Endothelial cell (in vitro differentiated cells): ENCODE measurements at regions not wholly inside any gene's neighbourhood (a gene's known extent, or its start where the extent isn't known, plus 50 kb on each side); places are given as distances from the start of the nearest gene placed in this dataset.

Source experiments
- DNase-seq: peaks from one replicate; pipeline ENCODE4 v3.0.0; 2021; ENCODE audit warnings: low spot score
- H3K27ac Mint-ChIP-seq: one replicate; pipeline ENCODE4 v1.8.0; 2021; ENCODE audit warnings: mixed read lengths, inconsistent platforms; ENCODE audit not compliant: unreplicated experiment
- H3K27me3 Mint-ChIP-seq: one replicate; pipeline ENCODE4 v1.8.0; 2021; ENCODE audit warnings: mild to moderate bottlenecking, moderate library complexity, mixed read lengths, inconsistent platforms; ENCODE audit not compliant: unreplicated experiment
- H3K36me3 Mint-ChIP-seq: one replicate; pipeline ENCODE4 v1.8.0; 2021; ENCODE audit warnings: mild to moderate bottlenecking, low read depth, mixed read lengths, inconsistent platforms; ENCODE audit not compliant: unreplicated experiment
- H3K4me1 Mint-ChIP-seq: one replicate; pipeline ENCODE4 v1.8.0; 2021; ENCODE audit warnings: mild to moderate bottlenecking, mixed read lengths, inconsistent platforms; ENCODE audit not compliant: unreplicated experiment
- H3K4me3 Mint-ChIP-seq: one replicate; pipeline ENCODE4 v1.8.0; 2021; ENCODE audit warnings: mild to moderate bottlenecking, mixed read lengths, inconsistent platforms; ENCODE audit not compliant: unreplicated experiment
- H3K9me3 Mint-ChIP-seq: one replicate; pipeline ENCODE4 v1.8.0; 2021; ENCODE audit warnings: mixed read lengths, inconsistent platforms; ENCODE audit not compliant: unreplicated experiment
- TF ChIP-seq, protein P1 (sequence below): fragments of 200-600 bp; sonication (generic); IDR thresholded peaks from one replicate; pipeline ENCODE4 v1.5.0; 2021; ENCODE audit warnings: antibody characterized with exemption; ENCODE audit not compliant: unreplicated experiment

GRCh38 chrX:109841869-109842579, 109.0 kb upstream of the ACSL4 start:
- no peaks in the 10 kb centered on the region for H3K36me3 Mint-ChIP-seq
- H3K4me3 Mint-ChIP-seq = no peak overlapping the region
- no peaks in the 10 kb centered on the region for H3K9me3 Mint-ChIP-seq
- H3K4me1 Mint-ChIP-seq = peaks cover 2% of the 10 kb centered on the region
- H3K27ac Mint-ChIP-seq = no peak overlapping the region
- H3K27me3 Mint-ChIP-seq = no peaks in the 10 kb centered on the region
- DNase-seq = no peak
- TF ChIP-seq, protein P1, sequence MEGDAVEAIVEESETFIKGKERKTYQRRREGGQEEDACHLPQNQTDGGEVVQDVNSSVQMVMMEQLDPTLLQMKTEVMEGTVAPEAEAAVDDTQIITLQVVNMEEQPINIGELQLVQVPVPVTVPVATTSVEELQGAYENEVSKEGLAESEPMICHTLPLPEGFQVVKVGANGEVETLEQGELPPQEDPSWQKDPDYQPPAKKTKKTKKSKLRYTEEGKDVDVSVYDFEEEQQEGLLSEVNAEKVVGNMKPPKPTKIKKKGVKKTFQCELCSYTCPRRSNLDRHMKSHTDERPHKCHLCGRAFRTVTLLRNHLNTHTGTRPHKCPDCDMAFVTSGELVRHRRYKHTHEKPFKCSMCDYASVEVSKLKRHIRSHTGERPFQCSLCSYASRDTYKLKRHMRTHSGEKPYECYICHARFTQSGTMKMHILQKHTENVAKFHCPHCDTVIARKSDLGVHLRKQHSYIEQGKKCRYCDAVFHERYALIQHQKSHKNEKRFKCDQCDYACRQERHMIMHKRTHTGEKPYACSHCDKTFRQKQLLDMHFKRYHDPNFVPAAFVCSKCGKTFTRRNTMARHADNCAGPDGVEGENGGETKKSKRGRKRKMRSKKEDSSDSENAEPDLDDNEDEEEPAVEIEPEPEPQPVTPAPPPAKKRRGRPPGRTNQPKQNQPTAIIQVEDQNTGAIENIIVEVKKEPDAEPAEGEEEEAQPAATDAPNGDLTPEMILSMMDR = no peak

DNA sequence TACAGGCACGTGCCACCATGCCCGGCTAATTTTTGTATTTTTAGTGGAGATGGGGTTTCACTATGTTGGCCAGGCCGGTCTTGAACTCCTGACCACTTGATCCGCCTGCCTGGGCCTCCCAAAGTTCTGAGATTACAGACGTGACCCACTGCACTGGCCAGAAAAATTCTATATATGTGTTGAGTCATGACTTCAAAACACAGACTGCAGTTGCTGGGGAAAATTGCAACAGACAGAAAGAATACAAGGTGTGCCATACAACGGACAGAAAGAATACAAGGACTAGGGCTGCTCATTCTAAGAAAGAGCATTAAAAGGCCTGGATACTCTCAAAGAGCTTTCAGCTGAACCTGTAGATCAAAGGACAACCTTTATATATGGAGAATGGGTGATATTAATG, 109.6 kb upstream of the ACSL4 start:
- TF ChIP-seq, protein P1 = no peak
- Mint-ChIP-seq H3K27ac (no peak overlapping the region), H3K4me3 (no peak overlapping the region), H3K9me3 (no peaks in the 10 kb centered on the region), H3K27me3 (peaks cover 2% of the 10 kb centered on the region), H3K36me3 (no peaks in the 10 kb centered on the region), H3K4me1 (peaks cover 8% of the 10 kb centered on the region)
- no peak for DNase-seq

DNA sequence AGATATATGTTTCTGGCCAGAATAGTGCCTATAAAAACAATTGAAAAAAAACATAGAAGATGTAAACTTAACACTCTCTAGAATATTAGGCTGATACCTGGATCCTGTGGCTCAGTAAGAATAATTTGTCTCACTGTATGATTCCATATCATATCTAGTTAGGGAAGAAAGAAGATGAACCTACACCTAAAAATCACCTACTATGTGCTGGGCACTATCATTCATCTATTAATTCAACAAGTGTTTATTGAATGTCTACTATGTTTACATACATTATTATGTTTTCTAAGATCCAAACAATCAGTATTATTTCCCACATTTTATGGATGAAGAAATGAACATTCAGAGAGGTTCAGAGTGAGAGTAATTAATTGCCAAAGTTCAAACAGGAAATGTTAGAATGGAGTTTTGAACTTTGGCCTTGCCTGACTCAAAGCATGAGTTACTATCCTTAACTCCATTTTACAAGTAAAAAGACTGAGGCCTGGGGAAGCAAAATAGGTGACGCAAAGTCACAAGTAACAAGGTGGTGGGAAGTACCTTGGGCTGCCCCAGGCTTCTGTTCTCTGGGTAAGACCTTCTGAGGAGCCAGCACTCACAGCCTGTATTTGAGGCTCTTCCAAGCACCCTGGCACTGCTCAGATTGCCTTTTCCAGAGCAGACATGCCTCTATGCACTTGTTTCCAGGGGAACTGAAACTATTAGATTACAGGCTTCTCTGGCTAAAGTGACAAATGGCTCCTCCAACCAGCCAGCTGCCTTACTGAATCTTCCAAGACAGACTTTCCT, 111.1 kb upstream of the ACSL4 start:
- H3K27ac Mint-ChIP-seq = no peak overlapping the region
- peaks cover 18% of the 10 kb centered on the region for H3K4me1 Mint-ChIP-seq
- TF ChIP-seq, protein P1 = no peak
- H3K4me3 Mint-ChIP-seq = no peak overlapping the region
- no peak for DNase-seq
- no peaks in the 10 kb centered on the region for H3K36me3 Mint-ChIP-seq
- no peaks in the 10 kb centered on the region for H3K9me3 Mint-ChIP-seq
- H3K27me3 Mint-ChIP-seq = peaks cover 2% of the 10 kb centered on the region

GRCh38 chrX:109844986-109845385, 111.9 kb upstream of the ACSL4 start:
- TF ChIP-seq, protein P1 = no peak
- Mint-ChIP-seq H3K9me3 (no peaks in the 10 kb centered on the region), H3K4me1 (peaks cover 18% of the 10 kb centered on the region), H3K4me3 (no peak overlapping the region), H3K27ac (no peak overlapping the region), H3K36me3 (no peaks in the 10 kb centered on the region), H3K27me3 (peaks cover 2% of the 10 kb centered on the region)
- no peak for DNase-seq

DNA sequence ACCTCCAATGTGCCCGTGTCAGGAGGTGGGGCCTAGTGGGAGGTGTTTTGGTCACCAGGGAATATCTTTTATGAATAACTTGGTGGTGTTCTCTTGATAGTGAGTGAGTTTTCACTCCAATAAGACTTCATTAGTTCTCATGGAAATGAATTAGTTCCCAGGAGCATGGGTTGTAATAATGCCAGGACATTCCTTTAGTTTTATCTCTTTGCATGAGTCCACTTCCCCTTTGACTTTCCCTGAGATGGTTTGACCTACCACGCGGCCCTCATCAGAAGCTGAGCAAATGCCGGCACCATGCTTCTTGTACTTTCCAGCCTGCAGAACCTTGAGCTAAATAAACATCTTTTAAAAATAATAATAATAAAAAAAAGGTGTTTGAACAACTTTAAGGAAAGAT, 112.9 kb upstream of the ACSL4 start:
- TF ChIP-seq, protein P1 = no peak
- peaks cover 18% of the 10 kb centered on the region for H3K4me1 Mint-ChIP-seq
- no peaks in the 10 kb centered on the region for H3K36me3 Mint-ChIP-seq
- H3K9me3 Mint-ChIP-seq = no peaks in the 10 kb centered on the region
- no peak overlapping the region for H3K4me3 Mint-ChIP-seq
- no peak for DNase-seq
- H3K27ac Mint-ChIP-seq = no peak overlapping the region
- H3K27me3 Mint-ChIP-seq = peaks cover 2% of the 10 kb centered on the region
